Kidney epithelial cell (primary cell): ENCODE measurements at regions not wholly inside any gene's neighbourhood (a gene's known extent, or its start where the extent isn't known, plus 50 kb on each side); places are given as distances from the start of the nearest gene placed in this dataset.

Source experiments
- DNase-seq: peaks from one replicate; pipeline ENCODE4 v3.0.0-alpha.2; 2010; ENCODE audit warnings: low read depth
- H3K27me3 ChIP-seq: 2 replicates; pipeline ENCODE4 v1.6.0; 2011; ENCODE audit warnings: low read length; ENCODE audit not compliant: control insufficient read depth, insufficient read depth
- H3K36me3 ChIP-seq: 2 replicates; pipeline ENCODE4 v1.5.1; 2011; ENCODE audit warnings: low read length; ENCODE audit not compliant: control insufficient read depth, insufficient read depth
- H3K4me3 ChIP-seq: 2 replicates; pipeline ENCODE4 v1.5.1; 2011; ENCODE audit warnings: low read depth, mild to moderate bottlenecking, control low read depth, low read length
- CTCF ChIP-seq: IDR thresholded peaks from 2 replicates; pipeline ENCODE4 v1.5.1; 2011; ENCODE audit warnings: mild to moderate bottlenecking, moderate library complexity, low read length, control low read depth, inconsistent platforms; ENCODE audit not compliant: insufficient read depth, poor library complexity, severe bottlenecking

- H3K27me3 ChIP-seq, result no peaks in the 10 kb centered on the region
- no peak for DNase-seq
- TF ChIP-seq CTCF, result no peak
These were observed 306.2 kb downstream of the TEX29 start for GRCh38 chr13:111626371-111627305.

GRCh38 chr13:111627596-111627995, 307.2 kb downstream of the TEX29 start:
- no peak for DNase-seq
- TF ChIP-seq CTCF, result no peak
- H3K27me3 ChIP-seq, result no peaks in the 10 kb centered on the region
- no peak overlapping the region for H3K4me3 ChIP-seq
- no peaks in the 10 kb centered on the region for H3K36me3 ChIP-seq

More at GRCh38 chr13:111626371-111627305, 306.2 kb downstream of the TEX29 start:
- Histone ChIP-seq H3K36me3 (no peaks in the 10 kb centered on the region), H3K4me3 (no peak overlapping the region)

- no peak for DNase-seq
- TF ChIP-seq CTCF, result no peak
- H3K4me3 ChIP-seq, result no peak overlapping the region
- H3K36me3 ChIP-seq, result no peaks in the 10 kb centered on the region
- no peaks in the 10 kb centered on the region for H3K27me3 ChIP-seq
These were observed 308.6 kb downstream of the TEX29 start for GRCh38 chr13:111629016-111629415.

- H3K36me3 ChIP-seq, result no peaks in the 10 kb centered on the region
- TF ChIP-seq CTCF, result no peak
- no peaks in the 10 kb centered on the region for H3K27me3 ChIP-seq
- DNase-seq, result no peak
- no peak overlapping the region for H3K4me3 ChIP-seq
These were observed 309.0 kb downstream of the TEX29 start for GRCh38 chr13:111629457-111629856.

GRCh38 chr13:111629926-111630325, 309.5 kb downstream of the TEX29 start:
- no peak overlapping the region for H3K4me3 ChIP-seq
- no peak for DNase-seq
- no peaks in the 10 kb centered on the region for H3K36me3 ChIP-seq
- TF ChIP-seq CTCF, result no peak
- H3K27me3 ChIP-seq, result no peaks in the 10 kb centered on the region
